ENCODE measurements at regions not wholly inside any gene's neighbourhood (a gene's known extent, or its start where the extent isn't known, plus 50 kb on each side); places are given as distances from the start of the nearest gene placed in this dataset.

GRCh38 chr18:37714691-37715090, 149.1 kb upstream of the CELF4 start:
- TF ChIP-seq CTCF (IDR thresholded peaks at IDR 0.05) (no peak), POLR2A (IDR thresholded peaks at IDR 0.05) (no peak), POLR2AphosphoS5 (IDR thresholded peaks at IDR 0.05) (no peak)

Measured in sigmoid colon (tissue), 4 donors.